ENCODE measurements at regions not wholly inside any gene's neighbourhood (a gene's known extent, or its start where the extent isn't known, plus 50 kb on each side); places are given as distances from the start of the nearest gene placed in this dataset.
A peak's percentile ranks its signal among the peaks of the same experiment; 100 is the strongest.

GRCh38 chr6:95693108-95693507, 115.8 kb downstream of the MANEA start (continued):
- TF ChIP-seq CBFB (CRISPR knock-in tag; IDR thresholded peaks at IDR 0.05): no peak
- no peak for TF ChIP-seq ZKSCAN1 (IDR thresholded peaks at IDR 0.05; ENCODE audit: low read length)
- TF ChIP-seq FOXK2 (IDR thresholded peaks at IDR 0.05): no peak
- TF ChIP-seq WIZ (CRISPR knock-in tag; IDR thresholded peaks at IDR 0.05): peak; percentile 29; the same call in 1 of the 2 replicates
- TF ChIP-seq ZNF30 (CRISPR knock-in tag; IDR thresholded peaks at IDR 0.05): no peak
- TF ChIP-seq ZBTB8A (CRISPR knock-in tag; IDR thresholded peaks at IDR 0.05; ENCODE audit: borderline replicate concordance, low read depth): no peak
- TF ChIP-seq, protein P1, sequence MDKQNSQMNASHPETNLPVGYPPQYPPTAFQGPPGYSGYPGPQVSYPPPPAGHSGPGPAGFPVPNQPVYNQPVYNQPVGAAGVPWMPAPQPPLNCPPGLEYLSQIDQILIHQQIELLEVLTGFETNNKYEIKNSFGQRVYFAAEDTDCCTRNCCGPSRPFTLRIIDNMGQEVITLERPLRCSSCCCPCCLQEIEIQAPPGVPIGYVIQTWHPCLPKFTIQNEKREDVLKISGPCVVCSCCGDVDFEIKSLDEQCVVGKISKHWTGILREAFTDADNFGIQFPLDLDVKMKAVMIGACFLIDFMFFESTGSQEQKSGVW (CRISPR knock-in tag; IDR thresholded peaks at IDR 0.05; ENCODE audit: borderline replicate concordance): no peak
- TF ChIP-seq, protein P2, sequence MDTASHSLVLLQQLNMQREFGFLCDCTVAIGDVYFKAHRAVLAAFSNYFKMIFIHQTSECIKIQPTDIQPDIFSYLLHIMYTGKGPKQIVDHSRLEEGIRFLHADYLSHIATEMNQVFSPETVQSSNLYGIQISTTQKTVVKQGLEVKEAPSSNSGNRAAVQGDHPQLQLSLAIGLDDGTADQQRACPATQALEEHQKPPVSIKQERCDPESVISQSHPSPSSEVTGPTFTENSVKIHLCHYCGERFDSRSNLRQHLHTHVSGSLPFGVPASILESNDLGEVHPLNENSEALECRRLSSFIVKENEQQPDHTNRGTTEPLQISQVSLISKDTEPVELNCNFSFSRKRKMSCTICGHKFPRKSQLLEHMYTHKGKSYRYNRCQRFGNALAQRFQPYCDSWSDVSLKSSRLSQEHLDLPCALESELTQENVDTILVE (CRISPR knock-in tag; IDR thresholded peaks at IDR 0.05): peak; percentile 69; the same call in 1 of the 2 replicates
- TF ChIP-seq ZBTB4 (CRISPR knock-in tag; IDR thresholded peaks at IDR 0.05; ENCODE audit: borderline replicate concordance): no peak
- 0 out of 2 replicates have a peak, but pooled peaks have one; percentile 26 for TF ChIP-seq SMAD3 (CRISPR knock-in tag; IDR thresholded peaks at IDR 0.05)
- no peak for TF ChIP-seq ZNF337 (CRISPR knock-in tag; IDR thresholded peaks at IDR 0.05; ENCODE audit: borderline replicate concordance, low read depth)
- TF ChIP-seq TFDP2 (CRISPR knock-in tag; IDR thresholded peaks at IDR 0.05): no peak
- no peak for TF ChIP-seq SYNCRIP (IDR thresholded peaks at IDR 0.05; ENCODE audit: insufficient read depth, low read depth, low read length)
- TF ChIP-seq ZNF7 (CRISPR knock-in tag; IDR thresholded peaks at IDR 0.05): no peak
- TF ChIP-seq ATF6 (CRISPR knock-in tag; conservative IDR thresholded peaks at IDR 0.05): no peak
- peak in 1 of 2 experiments; percentile 60; a peak in 1 of 4 replicates for TF ChIP-seq KLF16 (CRISPR knock-in tag; IDR thresholded peaks at IDR 0.05)
- no peak for TF ChIP-seq IKZF4 (CRISPR knock-in tag; IDR thresholded peaks at IDR 0.05; ENCODE audit: borderline replicate concordance, low read depth, not compliant biosample characterization)
- no peak for TF ChIP-seq ARNT (IDR thresholded peaks at IDR 0.05)
- TF ChIP-seq ZNF230 (CRISPR knock-in tag; IDR thresholded peaks at IDR 0.05): no peak
- TF ChIP-seq NFYC (CRISPR knock-in tag; IDR thresholded peaks at IDR 0.05): no peak
- TF ChIP-seq JUNB (CRISPR knock-in tag; IDR thresholded peaks at IDR 0.05; ENCODE audit: borderline replicate concordance): peak; percentile 39; the same call in 1 of the 2 replicates
- TF ChIP-seq ZNF329 (CRISPR knock-in tag; IDR thresholded peaks at IDR 0.05; ENCODE audit: low read depth): no peak
- TF ChIP-seq SNAPC5 (CRISPR knock-in tag; IDR thresholded peaks at IDR 0.05; ENCODE audit: borderline replicate concordance): no peak

Data from HepG2 (cell line).